Fibroblast of villous mesenchyme (primary cell): ENCODE measurements at regions not wholly inside any gene's neighbourhood (a gene's known extent, or its start where the extent isn't known, plus 50 kb on each side); places are given as distances from the start of the nearest gene placed in this dataset.

Experiments used
- DNase-seq: peaks from one replicate; pipeline ENCODE4 v3.0.0-alpha.2; 2010; ENCODE audit warnings: low read depth
- H3K4me3 ChIP-seq: 2 replicates; pipeline ENCODE4 v1.5.1; 2011; ENCODE audit warnings: low read depth, mild to moderate bottlenecking, low read length
- TF ChIP-seq, protein P1 (sequence below): IDR thresholded peaks from 2 replicates; pipeline ENCODE4 v1.5.1; 2012; ENCODE audit warnings: low read depth, mild to moderate bottlenecking, low read length; ENCODE audit not compliant: insufficient read depth

- TF ChIP-seq, protein P1, sequence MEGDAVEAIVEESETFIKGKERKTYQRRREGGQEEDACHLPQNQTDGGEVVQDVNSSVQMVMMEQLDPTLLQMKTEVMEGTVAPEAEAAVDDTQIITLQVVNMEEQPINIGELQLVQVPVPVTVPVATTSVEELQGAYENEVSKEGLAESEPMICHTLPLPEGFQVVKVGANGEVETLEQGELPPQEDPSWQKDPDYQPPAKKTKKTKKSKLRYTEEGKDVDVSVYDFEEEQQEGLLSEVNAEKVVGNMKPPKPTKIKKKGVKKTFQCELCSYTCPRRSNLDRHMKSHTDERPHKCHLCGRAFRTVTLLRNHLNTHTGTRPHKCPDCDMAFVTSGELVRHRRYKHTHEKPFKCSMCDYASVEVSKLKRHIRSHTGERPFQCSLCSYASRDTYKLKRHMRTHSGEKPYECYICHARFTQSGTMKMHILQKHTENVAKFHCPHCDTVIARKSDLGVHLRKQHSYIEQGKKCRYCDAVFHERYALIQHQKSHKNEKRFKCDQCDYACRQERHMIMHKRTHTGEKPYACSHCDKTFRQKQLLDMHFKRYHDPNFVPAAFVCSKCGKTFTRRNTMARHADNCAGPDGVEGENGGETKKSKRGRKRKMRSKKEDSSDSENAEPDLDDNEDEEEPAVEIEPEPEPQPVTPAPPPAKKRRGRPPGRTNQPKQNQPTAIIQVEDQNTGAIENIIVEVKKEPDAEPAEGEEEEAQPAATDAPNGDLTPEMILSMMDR = no peak
Measured at GRCh38 chr2:7736646-7737305, 819.6 kb downstream of the RNF144A start.

DNA sequence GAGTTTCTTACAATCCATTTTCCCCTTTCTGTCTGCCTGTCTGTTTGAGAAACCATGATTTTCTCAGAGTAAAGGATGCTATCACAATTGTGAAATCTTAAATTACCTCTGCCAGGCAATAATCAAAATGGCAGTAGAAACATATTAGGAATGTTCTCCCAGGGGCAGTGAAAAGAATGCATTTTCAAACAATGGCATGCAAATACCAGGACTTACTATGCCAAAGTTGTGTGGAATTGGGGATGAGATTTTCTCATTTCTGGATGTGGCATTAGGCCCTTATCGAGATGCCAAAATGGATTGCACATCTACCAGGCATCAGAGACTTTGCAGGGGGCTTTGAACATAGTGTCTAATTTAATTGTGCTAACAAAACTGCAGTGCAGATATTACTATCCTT is 821.4 kb downstream of the RNF144A start:
- H3K4me3 ChIP-seq = no peak overlapping the region
- TF ChIP-seq, protein P1 = no peak
- no peak for DNase-seq

More at GRCh38 chr2:7736646-7737305, 819.6 kb downstream of the RNF144A start:
- no peak for DNase-seq
- H3K4me3 ChIP-seq = no peak overlapping the region

- no peak overlapping the region for H3K4me3 ChIP-seq
- DNase-seq = no peak
- TF ChIP-seq, protein P1 = no peak
Measured at GRCh38 chr2:7740114-7740513, 822.9 kb downstream of the RNF144A start.

GRCh38 chr2:7742301-7742700 is 825.1 kb downstream of the RNF144A start:
- DNase-seq = no peak
- no peak overlapping the region for H3K4me3 ChIP-seq
- TF ChIP-seq, protein P1 = no peak

GRCh38 chr2:7744827-7745226 is 827.6 kb downstream of the RNF144A start:
- TF ChIP-seq, protein P1 = no peak
- H3K4me3 ChIP-seq = no peak overlapping the region
- no peak for DNase-seq

DNA sequence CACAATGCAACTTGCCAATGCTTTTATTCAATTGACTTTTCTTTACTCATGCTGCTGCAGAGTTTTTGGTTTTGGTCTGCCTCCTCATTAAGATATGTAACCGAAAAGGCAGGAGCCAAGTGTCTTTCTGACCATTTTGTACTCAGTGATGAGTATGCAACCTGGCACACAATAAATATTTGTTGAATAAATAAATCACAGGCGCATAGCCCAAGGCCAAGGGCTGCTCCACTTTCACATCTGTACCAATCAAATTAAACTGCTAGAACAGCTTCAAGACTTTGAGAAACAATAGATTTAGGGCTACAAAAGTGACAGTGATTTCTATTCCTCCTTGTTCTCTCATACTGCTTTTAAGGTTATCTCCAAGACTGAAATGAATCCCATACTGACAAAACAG is 828.2 kb downstream of the RNF144A start:
- DNase-seq = no peak
- no peak overlapping the region for H3K4me3 ChIP-seq
- TF ChIP-seq, protein P1 = no peak
